Stimulated activated naive CD8-positive, alpha-beta T cell treated with anti-CD3 and anti-CD28 coated beads, Interleukin-15, Interleukin-2, amounts not matched to agents 100 ng/mL and 50 ng/mL, for 24 hours (primary cell): ENCODE measurements at regions not wholly inside any gene's neighbourhood (a gene's known extent, or its start where the extent isn't known, plus 50 kb on each side); places are given as distances from the start of the nearest gene placed in this dataset.

Experiments used
- H3K27ac Mint-ChIP-seq: one replicate; pipeline ENCODE4 v1.8.0; 2021; ENCODE audit warnings: mild to moderate bottlenecking, mixed read lengths
- H3K27me3 Mint-ChIP-seq: one replicate; pipeline ENCODE4 v1.8.0; 2021; ENCODE audit warnings: mixed read lengths
- H3K36me3 Mint-ChIP-seq: one replicate; pipeline ENCODE4 v1.8.0; 2021; ENCODE audit warnings: low read depth, mixed read lengths
- H3K4me1 Mint-ChIP-seq: one replicate; pipeline ENCODE4 v1.8.0; 2021; ENCODE audit warnings: low read depth, mixed read lengths
- H3K4me3 Mint-ChIP-seq: one replicate; pipeline ENCODE4 v1.8.0; 2021; ENCODE audit warnings: mild to moderate bottlenecking, mixed read lengths
- H3K9me3 Mint-ChIP-seq: one replicate; pipeline ENCODE4 v1.8.0; 2021; ENCODE audit warnings: mixed read lengths

DNA sequence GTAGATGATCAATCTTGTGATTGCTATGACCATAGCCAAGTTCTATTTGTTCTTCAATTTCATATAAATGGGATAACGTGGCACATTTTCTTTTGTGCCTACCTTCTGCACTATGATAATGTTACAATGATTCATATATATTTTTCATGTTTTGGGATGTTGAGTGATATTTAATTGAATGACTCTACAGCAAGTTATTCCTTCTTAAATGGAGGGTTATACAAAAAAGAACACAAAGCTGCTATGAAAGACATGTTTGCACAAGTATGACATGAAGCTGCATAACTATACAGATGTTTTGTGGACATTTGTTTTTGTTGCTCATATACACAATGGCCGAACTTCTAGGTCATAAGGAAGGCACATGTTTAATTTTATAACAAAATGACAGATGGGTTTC lies 356.2 kb downstream of the CBLN2 start:
- Mint-ChIP-seq H3K27ac (no peak overlapping the region), H3K36me3 (no peaks in the 10 kb centered on the region), H3K27me3 (no peaks in the 10 kb centered on the region), H3K4me1 (no peaks in the 10 kb centered on the region), H3K4me3 (no peak overlapping the region), H3K9me3 (peaks cover 12% of the 10 kb centered on the region)

DNA sequence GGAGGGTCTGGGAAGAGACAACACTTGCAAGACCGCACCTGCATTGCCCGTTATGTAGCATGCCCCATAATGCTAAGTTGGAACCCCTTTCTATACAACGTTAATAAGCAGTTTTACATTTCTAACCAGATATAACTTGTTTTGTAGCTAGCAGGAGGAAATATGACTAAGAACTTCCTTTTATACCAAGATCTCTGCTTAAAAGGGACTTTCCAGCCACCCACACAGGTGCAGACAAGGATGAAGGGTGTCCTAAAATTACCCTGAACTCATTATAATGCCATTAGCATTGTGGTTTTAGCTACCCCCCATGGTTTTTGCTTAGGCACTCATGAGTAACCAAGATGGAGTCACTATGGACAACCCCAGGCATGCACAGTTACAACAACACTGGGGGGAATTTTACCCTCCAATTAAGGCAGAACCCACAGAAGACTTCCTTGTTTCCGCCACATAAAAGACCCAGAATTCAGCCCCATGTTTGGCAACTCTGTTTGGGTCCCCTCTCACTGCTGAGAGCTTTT lies 362.8 kb downstream of the CBLN2 start:
- no peak overlapping the region for H3K27ac Mint-ChIP-seq
- no peaks in the 10 kb centered on the region for H3K36me3 Mint-ChIP-seq
- peaks cover 9% of the 10 kb centered on the region for H3K9me3 Mint-ChIP-seq
- H3K4me3 Mint-ChIP-seq, result no peak overlapping the region
- peaks cover 12% of the 10 kb centered on the region for H3K4me1 Mint-ChIP-seq
- no peaks in the 10 kb centered on the region for H3K27me3 Mint-ChIP-seq

DNA sequence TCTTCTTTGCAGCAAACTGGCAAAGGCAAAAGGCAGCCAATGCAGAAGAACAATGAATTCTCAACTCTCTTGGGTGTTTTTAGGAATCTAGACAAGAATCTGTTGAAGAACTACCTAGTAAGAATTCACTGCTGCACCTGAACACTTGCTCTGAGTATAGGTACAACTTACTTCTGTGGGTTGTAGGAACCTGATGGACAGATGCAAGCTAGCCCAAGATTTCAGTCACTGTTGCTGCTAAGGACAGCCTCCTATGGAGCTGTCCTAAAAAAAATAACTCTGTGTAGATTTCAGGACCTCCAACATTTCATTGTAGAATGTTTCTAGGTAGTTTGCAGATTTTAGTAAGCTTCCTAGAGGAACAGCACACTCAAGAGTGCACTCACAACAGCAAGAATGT lies 363.5 kb downstream of the CBLN2 start:
- no peaks in the 10 kb centered on the region for H3K36me3 Mint-ChIP-seq
- peaks cover 12% of the 10 kb centered on the region for H3K4me1 Mint-ChIP-seq
- no peak overlapping the region for H3K27ac Mint-ChIP-seq
- H3K27me3 Mint-ChIP-seq, result no peaks in the 10 kb centered on the region
- H3K4me3 Mint-ChIP-seq, result no peak overlapping the region
- H3K9me3 Mint-ChIP-seq, result peaks cover 12% of the 10 kb centered on the region

DNA sequence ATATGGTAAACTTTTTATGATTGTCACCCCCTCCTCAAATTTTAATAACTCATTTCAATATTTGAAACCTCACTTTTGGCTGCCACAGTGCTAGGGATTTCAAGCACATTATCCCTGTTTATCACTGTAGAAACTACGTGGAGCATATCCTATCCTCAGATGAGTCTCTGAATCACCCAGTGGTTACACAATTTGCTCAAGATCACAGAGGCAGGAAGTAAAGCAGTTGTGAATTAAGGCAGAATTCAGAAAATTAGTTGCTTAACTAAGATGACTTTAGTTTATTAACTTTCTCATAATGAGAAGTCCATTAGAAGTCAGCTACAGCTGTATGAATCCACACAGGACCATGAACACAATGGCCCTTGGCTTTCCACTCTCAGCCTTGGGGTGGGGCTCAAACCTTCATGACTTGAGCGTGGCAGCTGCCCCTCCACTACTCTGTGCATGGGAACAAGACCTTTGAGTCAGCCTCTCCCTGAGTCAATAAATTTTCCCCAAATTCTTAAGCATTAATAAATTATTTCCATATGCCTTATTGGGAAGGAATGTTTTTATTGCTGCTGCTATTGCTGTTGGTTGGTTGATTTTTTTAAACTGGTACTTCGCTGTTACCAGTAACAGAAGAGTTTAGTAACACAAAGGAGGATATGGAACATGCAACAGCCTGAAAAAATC lies 369.0 kb downstream of the CBLN2 start:
- Mint-ChIP-seq H3K4me1 (no peaks in the 10 kb centered on the region), H3K27ac (no peak overlapping the region), H3K27me3 (no peaks in the 10 kb centered on the region), H3K9me3 (peaks cover 13% of the 10 kb centered on the region), H3K4me3 (no peak overlapping the region), H3K36me3 (no peaks in the 10 kb centered on the region)

DNA sequence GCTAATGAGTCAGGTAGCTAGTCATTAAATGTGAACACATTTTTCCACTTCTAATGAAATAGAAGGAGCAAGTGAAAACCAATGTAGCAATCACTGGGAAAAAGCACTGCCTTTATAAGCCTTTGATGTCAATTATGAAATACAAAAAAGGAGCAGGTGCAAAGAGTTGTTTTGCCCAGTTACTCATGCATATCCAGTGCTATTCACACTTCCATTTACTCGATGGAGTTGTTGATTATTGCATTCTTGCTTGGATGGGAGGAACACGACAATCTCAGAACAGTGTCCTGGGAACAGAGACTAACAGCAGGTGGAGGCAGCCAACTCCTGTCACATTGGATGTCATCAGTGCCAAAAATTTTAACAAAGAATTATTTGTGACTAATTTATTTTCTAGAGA lies 372.5 kb downstream of the CBLN2 start:
- Mint-ChIP-seq H3K4me3 (no peak overlapping the region), H3K27me3 (no peaks in the 10 kb centered on the region), H3K4me1 (no peaks in the 10 kb centered on the region), H3K27ac (no peak overlapping the region), H3K36me3 (no peaks in the 10 kb centered on the region), H3K9me3 (peaks cover 10% of the 10 kb centered on the region)

DNA sequence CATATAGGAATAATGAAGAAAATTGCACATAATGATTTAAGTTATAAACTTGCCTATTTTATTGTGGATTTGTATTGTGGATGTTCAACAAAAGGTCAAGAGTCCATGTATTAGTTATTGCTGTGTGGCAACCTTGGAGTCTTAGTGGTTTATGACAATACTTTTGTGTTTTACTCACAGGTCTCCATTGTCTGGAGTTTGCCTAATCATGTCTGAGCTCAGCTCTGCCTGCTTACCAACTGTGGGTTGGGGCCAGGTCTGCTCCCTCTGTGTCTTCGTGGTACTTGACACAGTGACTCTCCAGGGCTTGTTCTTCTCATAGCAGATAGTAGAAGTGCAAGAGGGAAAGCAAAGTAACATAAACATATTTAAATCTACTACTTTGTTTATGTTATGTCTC lies 382.5 kb downstream of the CBLN2 start:
- no peaks in the 10 kb centered on the region for H3K9me3 Mint-ChIP-seq
- H3K36me3 Mint-ChIP-seq, result no peaks in the 10 kb centered on the region
- H3K27me3 Mint-ChIP-seq, result no peaks in the 10 kb centered on the region
- H3K4me3 Mint-ChIP-seq, result no peak overlapping the region
- no peaks in the 10 kb centered on the region for H3K4me1 Mint-ChIP-seq
- H3K27ac Mint-ChIP-seq, result no peak overlapping the region

DNA sequence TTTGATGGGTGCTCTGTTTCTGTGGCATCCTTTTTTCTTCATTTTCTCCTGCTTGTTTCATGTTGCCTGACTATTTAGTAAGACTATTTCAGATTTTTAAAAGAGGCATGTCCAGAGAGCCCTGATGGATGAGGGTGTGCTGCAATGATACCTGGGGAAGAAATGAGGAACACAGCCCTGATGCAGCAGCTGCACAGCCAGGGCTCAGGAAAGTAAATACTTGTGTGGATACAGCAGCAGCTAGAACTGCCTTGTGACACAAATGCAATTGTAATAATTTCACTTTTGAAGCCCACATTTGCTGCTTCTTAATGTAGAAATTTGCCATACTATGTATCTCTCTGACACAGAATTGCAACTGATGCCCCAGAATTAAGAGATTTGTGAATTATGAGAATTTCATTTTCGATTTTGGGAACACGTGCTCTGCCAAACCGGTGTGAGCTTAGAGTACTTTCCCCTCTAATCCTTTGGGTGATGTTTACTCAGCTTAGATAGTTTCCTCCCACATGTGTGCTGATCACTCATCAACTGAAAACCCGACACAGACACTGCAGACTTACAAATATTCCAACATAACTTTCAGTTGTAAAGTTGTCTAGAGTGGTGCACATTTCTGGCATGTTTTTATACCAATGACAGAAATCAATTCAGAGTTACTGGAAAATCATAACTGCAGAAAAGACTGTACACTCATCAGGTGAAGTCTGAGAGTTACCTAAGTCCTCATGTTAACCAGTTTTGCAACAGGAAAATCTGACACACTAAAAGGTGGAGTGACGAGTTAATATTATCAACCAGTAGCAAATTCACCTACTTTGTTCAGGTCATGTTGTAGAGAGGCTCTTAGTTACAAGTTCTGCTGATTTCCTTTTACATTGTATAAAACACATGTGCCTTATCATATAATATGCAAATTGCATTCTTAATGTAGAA lies 383.4 kb downstream of the CBLN2 start:
- no peaks in the 10 kb centered on the region for H3K9me3 Mint-ChIP-seq
- no peaks in the 10 kb centered on the region for H3K36me3 Mint-ChIP-seq
- no peak overlapping the region for H3K27ac Mint-ChIP-seq
- no peaks in the 10 kb centered on the region for H3K4me1 Mint-ChIP-seq
- H3K4me3 Mint-ChIP-seq, result no peak overlapping the region
- no peaks in the 10 kb centered on the region for H3K27me3 Mint-ChIP-seq

DNA sequence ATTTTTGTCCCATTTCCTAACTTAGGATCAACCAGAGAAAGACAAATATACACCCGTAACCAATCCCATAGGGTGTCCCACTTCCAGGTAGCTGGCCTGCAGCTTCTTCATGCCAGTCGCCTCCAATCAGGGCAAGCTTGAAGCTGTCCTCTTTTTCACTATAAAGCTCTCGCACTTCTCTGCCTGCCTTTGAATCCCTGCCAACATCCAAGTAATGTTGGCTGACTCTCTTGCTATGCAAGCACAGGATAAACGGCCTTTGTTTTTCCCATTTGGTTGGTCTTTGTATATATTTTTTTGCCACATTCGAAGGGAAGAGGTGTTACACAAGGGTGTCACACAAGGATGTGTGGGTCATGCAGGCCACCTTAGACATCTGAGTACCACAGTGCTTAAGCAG lies 388.8 kb downstream of the CBLN2 start:
- no peaks in the 10 kb centered on the region for H3K27me3 Mint-ChIP-seq
- H3K4me3 Mint-ChIP-seq, result no peak overlapping the region
- no peaks in the 10 kb centered on the region for H3K36me3 Mint-ChIP-seq
- no peak overlapping the region for H3K27ac Mint-ChIP-seq
- peaks cover 4% of the 10 kb centered on the region for H3K9me3 Mint-ChIP-seq
- H3K4me1 Mint-ChIP-seq, result no peaks in the 10 kb centered on the region

DNA sequence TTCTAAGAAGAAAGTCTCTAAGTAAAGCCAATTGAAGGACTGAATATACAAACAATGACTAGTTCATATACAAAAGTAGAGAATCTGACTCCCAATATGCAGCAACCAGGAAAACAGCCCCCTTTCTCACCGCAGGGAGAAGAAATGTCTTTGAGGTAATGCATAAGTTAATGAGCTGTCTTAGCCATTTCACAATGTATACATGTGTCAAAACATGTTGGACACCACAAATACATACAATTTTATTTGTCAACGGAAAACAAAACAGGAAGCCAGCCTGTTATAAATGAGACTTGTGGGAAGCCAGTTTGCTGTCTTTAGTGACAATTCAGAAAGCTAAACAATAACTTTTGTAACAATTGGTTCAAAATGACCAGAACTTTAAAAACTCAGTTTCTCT lies 389.2 kb downstream of the CBLN2 start:
- H3K27me3 Mint-ChIP-seq, result no peaks in the 10 kb centered on the region
- H3K27ac Mint-ChIP-seq, result no peak overlapping the region
- H3K36me3 Mint-ChIP-seq, result no peaks in the 10 kb centered on the region
- peaks cover 4% of the 10 kb centered on the region for H3K9me3 Mint-ChIP-seq
- no peaks in the 10 kb centered on the region for H3K4me1 Mint-ChIP-seq
- no peak overlapping the region for H3K4me3 Mint-ChIP-seq

DNA sequence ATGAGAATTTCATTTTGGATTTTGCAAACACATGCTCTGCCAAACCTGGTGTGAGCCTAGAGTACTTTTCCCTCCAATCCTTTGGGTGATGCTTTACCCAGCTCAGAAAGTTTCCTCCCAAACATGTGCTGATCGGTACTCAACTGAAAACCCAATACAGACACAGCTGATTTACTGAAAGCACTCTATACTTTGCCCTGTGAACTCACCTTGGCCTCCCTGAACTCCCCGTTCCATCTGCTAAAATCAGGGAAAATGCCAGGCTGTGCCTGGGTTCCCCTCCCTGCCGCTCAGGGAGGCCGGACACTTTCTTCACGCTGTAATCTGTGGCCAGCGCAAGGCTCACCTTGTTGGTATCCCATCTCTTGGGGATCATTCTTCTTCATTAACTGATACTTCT lies 391.2 kb downstream of the CBLN2 start:
- no peaks in the 10 kb centered on the region for H3K27me3 Mint-ChIP-seq
- no peaks in the 10 kb centered on the region for H3K4me1 Mint-ChIP-seq
- no peaks in the 10 kb centered on the region for H3K36me3 Mint-ChIP-seq
- peaks cover 4% of the 10 kb centered on the region for H3K9me3 Mint-ChIP-seq
- no peak overlapping the region for H3K4me3 Mint-ChIP-seq
- H3K27ac Mint-ChIP-seq, result no peak overlapping the region

DNA sequence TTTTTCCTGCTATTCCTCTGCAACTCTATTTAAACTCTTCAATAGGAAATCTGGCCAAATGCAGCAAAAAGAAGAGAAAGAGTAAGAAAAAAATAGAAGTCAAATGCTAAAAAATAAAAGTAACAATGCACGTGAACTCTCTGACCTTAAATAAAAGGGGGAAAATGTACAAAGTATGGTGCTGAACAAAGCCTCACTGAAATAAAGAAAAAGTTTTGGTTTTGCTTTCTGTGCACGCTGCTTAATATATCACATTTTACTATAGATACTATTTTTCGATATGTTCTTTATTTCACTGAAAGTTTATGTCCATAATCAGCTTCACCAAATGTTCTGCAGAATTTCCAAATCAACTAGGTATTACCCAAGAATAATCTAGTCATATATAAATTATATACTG lies 396.3 kb downstream of the CBLN2 start:
- Mint-ChIP-seq H3K36me3 (no peaks in the 10 kb centered on the region), H3K4me3 (no peak overlapping the region), H3K27ac (no peak overlapping the region), H3K9me3 (no peaks in the 10 kb centered on the region), H3K27me3 (no peaks in the 10 kb centered on the region), H3K4me1 (no peaks in the 10 kb centered on the region)

DNA sequence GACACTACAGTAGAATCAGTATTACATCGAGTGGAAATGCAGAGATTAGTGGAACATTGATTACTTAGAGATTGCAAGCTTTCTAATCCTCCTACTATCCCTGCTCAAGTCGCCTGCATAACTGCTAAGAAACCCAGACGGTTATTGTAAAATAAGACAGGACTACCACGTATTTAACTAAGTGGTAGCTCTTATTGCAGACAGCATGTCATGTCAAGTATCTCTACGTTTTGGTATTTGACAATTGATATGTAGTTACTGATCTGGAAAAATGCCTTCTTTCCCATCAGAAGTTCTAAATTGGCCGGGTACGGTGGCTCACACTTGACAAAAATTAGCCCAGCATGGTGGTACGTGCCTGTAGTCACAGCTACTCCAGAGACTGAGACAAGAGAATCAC lies 404.1 kb downstream of the CBLN2 start:
- H3K4me1 Mint-ChIP-seq, result no peaks in the 10 kb centered on the region
- no peak overlapping the region for H3K27ac Mint-ChIP-seq
- H3K4me3 Mint-ChIP-seq, result no peak overlapping the region
- no peaks in the 10 kb centered on the region for H3K36me3 Mint-ChIP-seq
- peaks cover 13% of the 10 kb centered on the region for H3K9me3 Mint-ChIP-seq
- H3K27me3 Mint-ChIP-seq, result no peaks in the 10 kb centered on the region

DNA sequence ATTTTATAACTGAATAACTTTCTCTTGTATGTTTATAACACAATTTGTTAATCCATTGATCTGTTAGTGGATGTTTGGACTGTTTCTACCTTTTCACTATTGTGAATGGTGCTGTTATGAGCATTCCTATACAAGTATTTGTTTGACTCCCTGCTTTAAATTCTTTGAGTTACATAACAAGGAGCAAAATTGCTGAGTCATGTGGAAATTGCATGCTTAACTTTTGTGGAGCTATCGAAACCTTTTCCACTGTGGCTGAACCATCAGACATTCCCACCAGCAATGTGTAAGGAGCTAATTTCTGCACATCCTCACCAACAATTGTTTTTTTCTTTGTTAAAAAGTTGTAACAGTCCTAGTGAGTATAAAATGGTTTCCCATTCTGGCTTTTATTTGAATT lies 415.5 kb downstream of the CBLN2 start:
- H3K27me3 Mint-ChIP-seq, result no peaks in the 10 kb centered on the region

DNA sequence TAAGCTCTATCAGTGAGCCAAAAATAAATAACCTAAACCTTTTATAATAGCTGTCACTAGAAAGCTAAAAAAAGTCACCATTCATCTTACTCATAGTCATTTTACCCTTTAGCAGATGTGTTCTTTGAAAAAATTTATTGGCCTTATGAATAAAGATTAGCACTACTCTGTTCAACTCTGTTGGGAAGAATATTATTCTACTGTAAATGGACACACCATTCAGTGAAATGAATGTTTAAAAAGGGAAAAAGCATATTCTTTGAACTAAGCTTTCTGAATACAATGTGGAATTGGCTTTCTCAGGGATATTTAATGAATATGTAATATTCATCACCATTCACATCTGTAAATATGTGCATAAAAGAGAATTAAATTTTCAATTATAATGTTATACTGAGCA lies 422.0 kb downstream of the CBLN2 start:
- Mint-ChIP-seq H3K9me3 (no peaks in the 10 kb centered on the region), H3K36me3 (no peaks in the 10 kb centered on the region)

More for the DNA sequence above, 415.5 kb downstream of the CBLN2 start:
- no peak overlapping the region for H3K4me3 Mint-ChIP-seq
- no peak overlapping the region for H3K27ac Mint-ChIP-seq
- H3K9me3 Mint-ChIP-seq, result peaks cover 4% of the 10 kb centered on the region
- no peaks in the 10 kb centered on the region for H3K36me3 Mint-ChIP-seq
- no peaks in the 10 kb centered on the region for H3K4me1 Mint-ChIP-seq

DNA sequence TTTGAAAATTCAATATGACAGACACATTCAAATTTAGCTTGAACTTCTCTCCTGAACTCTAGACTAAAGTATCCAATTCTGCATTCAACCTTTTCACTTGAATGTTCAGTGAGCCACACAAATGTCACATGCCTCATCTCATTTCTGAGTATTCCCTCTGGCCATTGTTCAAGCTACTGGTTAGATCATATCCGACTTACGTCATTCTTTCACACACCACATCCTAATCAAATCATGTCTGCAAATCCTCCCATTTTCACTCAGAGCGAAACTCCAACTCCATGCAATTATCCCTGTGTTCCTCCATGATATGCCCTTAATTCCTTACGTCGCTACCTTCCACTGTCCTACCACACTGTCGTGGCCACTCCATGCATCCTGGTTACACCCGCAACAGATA lies 425.1 kb downstream of the CBLN2 start:
- H3K9me3 Mint-ChIP-seq, result no peaks in the 10 kb centered on the region
- no peak overlapping the region for H3K27ac Mint-ChIP-seq
- no peak overlapping the region for H3K4me3 Mint-ChIP-seq
- no peaks in the 10 kb centered on the region for H3K27me3 Mint-ChIP-seq
- no peaks in the 10 kb centered on the region for H3K36me3 Mint-ChIP-seq
- H3K4me1 Mint-ChIP-seq, result no peaks in the 10 kb centered on the region

More for the DNA sequence above, 422.0 kb downstream of the CBLN2 start:
- H3K27me3 Mint-ChIP-seq, result no peaks in the 10 kb centered on the region
- no peaks in the 10 kb centered on the region for H3K4me1 Mint-ChIP-seq
- H3K4me3 Mint-ChIP-seq, result no peak overlapping the region
- no peak overlapping the region for H3K27ac Mint-ChIP-seq
